A172 (cell line): ENCODE measurements at regions not wholly inside any gene's neighbourhood (a gene's known extent, or its start where the extent isn't known, plus 50 kb on each side); places are given as distances from the start of the nearest gene placed in this dataset.
"Not testable (repeated sequence)": the region's sequence is repeated elsewhere in the genome, so short reads cannot be mapped to it uniquely, and the experiment has no call there.

Experiments used
- DNase-seq: peaks from one replicate; pipeline ENCODE4 v3.0.0-alpha.2; 2015; ENCODE audit warnings: low spot score

DNA sequence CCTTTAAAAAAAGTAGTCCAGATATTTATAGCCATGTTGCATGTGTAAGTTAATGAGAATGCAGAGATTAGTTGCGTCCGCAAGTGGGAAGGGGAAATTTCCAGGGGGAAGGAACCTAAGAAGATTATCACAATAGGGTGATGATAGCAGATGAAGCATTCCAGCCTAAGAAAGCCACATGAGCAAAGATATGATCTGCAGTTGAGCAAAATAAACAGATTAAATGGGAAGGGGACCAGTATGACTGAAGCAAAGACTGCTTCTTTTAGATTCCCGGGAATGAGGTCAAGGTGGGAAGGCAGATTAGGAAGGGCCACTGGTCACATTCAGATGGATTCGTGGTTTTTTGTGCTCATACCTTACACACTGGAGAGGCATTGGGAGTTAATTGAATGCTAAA is 154.6 kb upstream of the CDH2 start:
- DNase-seq, result peak; percentile 3

DNA sequence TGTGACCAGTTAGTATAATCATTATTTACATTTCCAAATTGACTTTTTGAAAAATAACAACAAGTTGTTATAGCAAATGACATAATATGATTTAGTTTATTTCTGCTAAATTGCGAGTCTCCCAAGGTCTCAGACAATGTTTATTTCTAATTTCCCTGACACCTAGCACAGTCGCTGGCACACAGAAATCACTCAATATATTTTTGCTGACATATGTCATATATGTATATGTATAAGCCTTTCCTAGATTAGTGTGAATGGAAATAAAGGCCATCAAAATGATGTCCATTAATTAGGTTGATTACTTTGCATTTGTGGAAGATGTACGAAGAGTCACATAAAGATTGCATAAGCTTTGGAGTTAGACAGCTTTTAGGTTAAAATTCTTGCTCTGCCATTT is 136.7 kb upstream of the CDH2 start:
- DNase-seq, result no peak

DNA sequence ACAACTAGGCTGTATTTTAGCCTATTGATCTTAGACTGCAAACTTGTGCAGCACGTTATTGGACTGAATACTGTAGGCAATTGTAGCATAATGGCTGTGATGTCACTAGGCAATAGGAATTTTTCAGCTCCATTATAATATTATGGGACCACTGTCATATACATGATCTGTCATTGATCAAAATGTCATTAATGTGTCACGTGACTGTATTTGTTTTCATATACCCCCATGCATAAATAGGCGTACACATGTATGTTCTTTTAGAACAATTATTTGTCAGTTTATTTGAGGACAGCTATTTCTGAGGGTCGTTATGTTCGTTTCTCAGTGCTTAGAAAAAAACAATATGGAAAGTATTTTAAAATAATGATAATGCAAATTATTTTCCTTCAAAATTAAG is 111.9 kb upstream of the CDH2 start:
- no peak for DNase-seq

DNA sequence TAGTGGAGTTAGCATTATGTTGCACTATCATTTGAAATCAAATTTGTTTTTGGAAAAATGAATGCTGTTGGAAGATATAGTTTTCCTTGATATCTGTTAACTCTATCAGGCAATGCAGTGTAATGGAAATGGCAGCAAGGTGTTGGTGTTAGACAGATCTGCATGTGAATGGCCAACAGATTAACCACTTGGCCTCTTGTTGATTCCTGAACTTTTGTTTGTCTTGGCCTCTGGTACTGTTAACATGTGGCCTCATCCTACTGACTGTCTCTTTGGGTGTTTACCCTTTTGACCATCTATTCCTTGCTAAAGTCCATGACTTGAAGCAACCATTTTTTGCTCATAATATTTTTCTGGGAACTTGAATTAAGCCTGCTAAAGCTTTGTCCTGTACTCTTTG is 110.2 kb upstream of the CDH2 start:
- DNase-seq, result no peak

DNA sequence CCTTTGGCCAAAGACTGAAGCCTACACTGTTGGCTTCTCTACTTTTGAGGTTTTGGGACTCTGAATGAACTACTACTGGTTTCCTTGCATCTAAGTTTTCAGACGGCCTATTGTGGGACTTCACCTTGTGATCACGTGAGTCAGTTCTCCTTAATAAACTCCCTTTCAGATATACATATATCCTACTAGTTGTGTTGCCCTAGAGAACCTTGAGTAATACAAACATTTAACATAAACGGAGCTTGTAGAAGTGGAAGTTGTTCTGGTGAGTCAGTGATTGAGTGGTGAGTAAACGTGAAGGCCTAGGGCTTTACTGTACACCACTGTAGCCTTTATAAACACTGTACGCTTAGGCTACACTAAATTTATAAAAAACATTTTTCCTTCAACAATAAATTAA is 107.2 kb upstream of the CDH2 start:
- DNase-seq, result peak; percentile 37

DNA sequence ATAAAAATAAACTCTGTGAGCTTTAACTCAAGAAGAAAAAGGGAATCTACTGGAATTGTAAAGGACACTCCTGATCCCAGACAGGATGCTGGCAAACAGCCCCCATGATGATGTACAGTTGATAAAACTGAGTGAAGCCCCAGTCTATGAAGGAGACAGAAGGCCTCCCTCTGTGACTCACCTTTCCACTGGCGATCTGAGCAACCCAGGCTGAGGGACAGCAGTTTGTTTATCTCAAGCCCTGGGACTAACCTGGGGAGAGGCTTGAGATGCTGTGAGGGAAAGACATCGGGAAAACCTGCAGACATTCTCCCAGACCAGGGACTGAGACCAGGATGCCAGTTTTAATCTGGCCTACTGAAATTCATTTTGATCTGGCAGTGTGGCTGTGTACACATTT is 104.5 kb upstream of the CDH2 start:
- peak; percentile 41 for DNase-seq

DNA sequence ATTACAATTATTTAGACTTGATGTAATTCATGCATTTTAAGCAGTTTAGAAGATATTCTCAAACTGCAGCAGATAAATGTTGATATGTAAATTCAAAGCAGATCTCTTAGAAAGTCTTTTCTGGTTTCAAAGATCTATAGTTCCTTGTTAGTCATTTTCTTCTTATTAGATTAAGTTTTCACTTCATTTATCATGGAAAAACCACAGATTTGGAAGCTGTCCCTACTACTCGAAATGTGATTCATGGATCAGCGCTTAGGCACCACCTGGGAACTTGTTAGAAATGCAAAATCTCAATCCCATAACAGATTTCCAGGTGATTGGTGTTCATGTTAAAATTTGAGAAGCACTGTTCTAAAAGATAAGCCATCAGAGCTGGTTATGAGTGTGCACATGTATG is 92.8 kb upstream of the CDH2 start:
- no peak for DNase-seq

DNA sequence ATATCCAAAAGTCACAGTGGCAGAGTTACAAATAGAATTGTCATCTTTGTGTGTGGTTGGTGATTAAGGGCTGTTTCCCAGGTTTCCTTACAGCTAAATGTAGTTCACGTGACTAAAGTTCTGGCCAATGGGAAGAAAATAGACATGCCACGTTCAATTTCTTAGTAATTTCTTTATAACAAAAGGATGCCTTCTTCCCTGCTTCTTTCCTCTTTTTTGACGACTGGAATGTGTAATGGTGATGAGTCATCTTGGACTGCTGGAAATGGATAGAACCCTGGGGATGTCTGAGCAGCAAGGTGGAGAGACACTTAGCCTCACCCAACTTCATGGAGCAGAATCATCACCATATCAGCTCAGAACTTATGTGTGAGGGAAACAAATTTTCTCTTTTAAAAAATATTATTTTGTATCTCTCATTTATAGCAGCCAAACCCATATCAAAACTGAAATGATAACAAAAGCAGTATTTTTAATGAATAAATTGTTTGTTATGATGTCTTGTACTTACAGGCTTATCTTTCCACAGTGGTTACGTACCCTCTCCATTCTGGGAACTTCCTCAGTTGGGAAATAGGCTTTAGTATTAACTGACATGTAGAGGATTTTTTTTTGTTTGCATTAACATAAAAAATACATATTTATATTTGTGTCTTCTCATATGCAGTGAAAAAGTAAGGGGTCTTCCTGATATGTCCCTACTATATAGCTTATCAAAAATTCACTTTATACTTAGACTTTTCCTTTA is 91.1 kb upstream of the CDH2 start:
- peak; percentile 83 for DNase-seq

DNA sequence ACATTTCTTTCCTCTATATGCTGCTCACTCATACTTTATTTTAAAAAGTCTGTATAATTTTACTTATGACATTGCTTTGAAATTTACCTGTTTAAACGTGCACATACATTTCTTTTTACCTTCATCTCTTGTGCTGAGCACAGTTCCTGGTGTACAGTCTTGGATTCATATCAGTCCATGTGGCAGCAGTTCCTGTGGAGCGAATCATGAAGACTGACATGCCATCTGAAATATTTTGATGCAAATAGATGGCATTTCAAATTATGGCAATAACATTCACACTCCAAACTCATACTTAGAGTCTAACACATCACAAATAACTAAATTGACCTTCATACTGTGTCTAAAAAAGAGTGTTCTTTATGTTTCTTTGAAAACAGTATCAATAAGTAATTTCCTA is 90.3 kb upstream of the CDH2 start:
- no peak for DNase-seq

DNA sequence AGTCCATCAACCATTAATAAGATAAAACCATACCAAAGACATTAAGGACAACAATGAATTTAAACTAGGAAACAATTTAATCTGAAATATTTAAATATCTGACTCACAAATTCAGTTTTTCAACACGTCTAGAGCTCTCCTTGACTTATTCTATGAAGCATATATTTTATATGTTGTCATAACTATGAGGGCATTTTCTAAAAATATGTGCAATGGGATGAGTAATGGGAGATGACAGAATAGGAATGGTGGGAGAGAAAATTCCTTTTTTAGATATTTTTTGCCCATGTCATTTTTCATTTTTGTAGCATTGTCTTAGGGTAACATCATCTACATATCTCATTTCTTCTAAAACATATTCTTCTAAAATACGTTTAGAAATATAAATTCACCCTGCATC is 79.2 kb upstream of the CDH2 start:
- no peak for DNase-seq

DNA sequence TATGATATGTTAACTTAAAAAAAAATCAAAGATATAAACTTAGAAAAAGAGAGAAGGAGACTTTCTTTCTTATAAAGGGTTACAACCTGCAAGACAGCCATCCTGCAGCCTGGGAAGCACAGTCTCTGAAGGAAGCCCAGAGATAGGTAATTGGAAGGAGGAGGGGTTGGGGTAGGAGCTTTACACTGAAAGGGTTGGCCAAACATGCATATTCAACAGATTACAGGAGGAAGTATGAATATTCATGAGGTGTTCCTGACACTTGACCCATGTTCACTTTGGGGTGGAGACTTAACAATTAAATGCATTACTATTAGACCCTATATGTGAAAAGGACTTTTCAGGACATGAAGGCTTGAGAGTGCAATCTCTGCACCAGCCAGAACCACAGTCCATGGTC is 71.7 kb upstream of the CDH2 start:
- DNase-seq, result no peak

DNA sequence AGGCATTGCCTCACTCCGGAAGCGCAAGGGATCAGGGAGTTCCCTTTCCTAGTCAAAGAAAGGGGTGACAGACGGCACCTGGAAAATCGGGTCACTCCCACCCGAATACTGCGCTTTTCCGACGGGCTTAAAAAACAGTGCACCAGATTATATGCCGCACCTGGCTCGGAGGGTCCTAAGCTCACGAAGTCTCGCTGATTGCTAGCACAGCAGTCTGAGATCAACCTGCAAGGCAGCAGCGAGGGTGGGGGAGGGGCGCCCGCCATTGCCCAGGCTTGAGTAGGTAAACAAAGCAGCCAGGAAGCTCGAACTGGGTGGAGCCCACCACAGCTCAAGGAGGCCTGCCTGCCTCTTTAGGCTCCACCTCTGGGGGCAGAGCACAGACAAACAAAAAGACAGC is 63.7 kb upstream of the CDH2 start:
- DNase-seq, result not testable (repeated sequence)

DNA sequence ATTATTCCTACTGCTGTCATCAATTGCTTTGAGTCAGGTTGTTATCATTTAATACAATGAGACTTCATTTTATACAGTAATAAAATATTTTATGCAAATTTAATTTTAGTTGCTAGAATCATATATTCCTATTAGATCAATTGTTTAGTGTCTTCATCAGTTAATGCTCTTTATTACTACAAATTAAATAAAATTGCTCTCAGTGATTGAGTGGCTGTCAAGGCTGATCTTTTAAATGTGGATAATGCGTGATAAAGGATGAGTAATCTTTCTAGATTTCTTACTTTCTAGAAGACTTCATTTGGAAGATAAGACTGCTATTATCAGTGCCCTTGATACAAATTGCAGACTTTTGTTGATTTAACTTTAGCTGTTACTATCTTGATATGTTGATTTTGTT is 59.6 kb upstream of the CDH2 start:
- no peak for DNase-seq
